ENCODE measurements at regions not wholly inside any gene's neighbourhood (a gene's known extent, or its start where the extent isn't known, plus 50 kb on each side); places are given as distances from the start of the nearest gene placed in this dataset.

DNA sequence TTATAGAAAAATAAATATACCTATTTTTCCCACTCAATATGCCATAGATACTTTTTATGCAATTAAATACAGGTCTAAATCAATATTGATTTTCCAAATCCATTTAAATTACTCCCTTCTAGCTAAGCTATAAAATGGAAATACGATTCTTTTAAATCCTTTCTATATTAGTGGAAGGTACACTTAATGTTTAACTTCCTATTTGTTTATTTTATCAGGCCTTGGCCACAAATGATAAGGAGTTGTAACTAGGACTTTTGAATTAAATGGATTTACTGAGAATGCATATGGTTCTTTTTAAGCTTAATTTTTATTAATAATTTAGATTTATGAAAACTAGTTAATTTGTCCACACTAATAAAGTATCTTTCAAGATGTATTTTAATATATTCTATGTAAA lies 517.0 kb upstream of the CHD1 start:
- no peak for TF ChIP-seq YY1 (IDR thresholded peaks at IDR 0.05; ENCODE audit: insufficient read depth, insufficient read length)
- TF ChIP-seq ZNF274 (IDR thresholded peaks at IDR 0.05; ENCODE audit: low read depth, low read length), result no peak
